Stimulated activated CD8-positive, alpha-beta memory T cell treated with anti-CD3 and anti-CD28 coated beads, Interleukin-2, amount 100 ng/mL, for 1 hour (primary cell): ENCODE measurements at regions not wholly inside any gene's neighbourhood (a gene's known extent, or its start where the extent isn't known, plus 50 kb on each side); places are given as distances from the start of the nearest gene placed in this dataset.
"Not testable (repeated sequence)": the region's sequence is repeated elsewhere in the genome, so short reads cannot be mapped to it uniquely, and the experiment has no call there.

Source experiments
- DNase-seq, 2 donors: peaks; one replicate each; pipeline ENCODE4 v3.0.0-alpha.2; 2020; ENCODE audit warnings: low read depth in 2 of 2

DNA sequence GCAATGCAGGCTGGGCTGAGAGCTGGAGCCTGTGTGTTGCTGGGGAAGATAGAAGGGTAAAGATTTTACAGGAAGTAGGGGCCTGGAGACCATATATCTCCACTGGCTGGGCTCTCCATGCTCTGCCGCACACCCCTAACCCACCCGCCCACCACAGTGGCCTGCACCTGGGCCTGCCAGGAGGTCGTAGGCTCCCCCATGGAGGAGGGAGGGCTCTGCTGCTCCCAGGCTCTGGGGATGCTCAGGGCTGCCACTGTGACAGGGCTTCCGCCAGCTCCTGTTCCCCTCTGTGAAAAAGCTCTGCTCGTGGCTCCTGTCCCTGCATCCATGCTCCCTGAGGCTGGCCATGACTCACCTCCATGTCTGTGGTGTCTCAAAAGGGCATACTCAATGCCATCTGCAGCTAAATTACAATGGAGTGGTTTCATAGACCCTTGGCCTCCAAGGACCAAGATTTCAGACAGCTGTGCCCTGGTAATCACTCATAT, 106.0 kb downstream of the CXCL12 start:
- DNase-seq, result no peak

DNA sequence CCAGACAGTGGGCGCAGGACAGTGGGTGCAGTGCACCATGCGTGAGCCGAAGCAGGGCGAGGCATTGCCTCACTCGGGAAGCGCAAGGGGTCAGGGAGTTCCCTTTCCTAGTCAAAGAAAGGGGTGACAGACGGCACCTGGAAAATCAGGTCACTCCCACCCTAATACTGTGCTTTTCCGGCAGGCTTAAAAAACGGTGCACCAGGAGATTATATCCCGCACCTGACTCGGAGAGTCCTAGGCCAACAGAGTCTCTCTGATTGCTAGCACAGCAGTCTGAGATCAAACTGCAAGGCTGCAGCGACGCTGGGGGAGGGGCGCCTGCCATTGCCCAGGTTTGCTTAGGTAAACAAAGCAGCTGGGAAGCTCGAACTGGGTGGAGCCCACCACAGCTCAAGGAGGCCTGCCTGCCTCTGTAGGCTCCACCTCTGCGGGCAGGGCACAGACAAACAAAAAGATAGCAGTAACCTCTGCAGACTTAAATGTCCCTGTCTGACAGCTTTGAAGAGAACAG, 116.4 kb downstream of the CXCL12 start:
- not testable (repeated sequence) for DNase-seq

DNA sequence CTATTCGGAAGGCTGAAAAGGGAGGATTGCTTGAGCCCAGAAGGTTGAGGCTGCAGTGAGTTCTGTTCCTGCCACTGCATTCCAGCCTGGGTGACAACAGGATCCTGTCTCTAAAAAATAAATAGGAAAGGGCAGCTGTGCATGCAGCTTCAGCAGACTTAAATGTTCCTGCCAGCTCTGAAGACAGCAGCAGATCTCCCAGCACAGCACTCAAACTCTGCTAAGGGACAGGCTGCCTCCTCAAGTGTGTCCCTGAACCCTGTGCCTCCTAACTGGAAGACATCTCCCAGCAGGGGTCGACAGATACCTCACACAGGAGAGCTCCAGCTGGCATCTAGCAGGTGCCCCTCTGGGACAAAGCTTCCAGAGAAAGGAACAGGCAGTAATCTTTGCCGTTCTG, 117.9 kb downstream of the CXCL12 start:
- DNase-seq, result no peak

DNA sequence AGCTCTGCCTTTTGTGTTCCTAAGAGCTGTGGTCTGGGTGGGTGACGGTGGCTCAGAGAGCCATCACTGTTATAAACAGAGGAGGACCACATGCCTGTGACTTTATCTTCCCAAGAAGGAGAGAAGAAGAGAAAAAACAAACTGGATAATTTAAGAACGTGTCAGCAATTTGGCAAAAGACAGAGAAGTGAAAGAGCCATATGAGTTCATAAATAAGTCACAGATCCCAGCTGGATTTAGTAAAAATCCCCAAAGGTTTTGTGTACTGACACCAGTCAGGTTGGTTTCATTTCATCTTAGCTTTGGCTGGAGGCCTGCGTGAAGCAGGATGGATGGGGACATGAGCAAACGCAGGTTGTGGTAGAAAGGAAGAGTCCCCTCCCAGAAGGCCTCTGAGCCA, 120.7 kb downstream of the CXCL12 start:
- no peak for DNase-seq

DNA sequence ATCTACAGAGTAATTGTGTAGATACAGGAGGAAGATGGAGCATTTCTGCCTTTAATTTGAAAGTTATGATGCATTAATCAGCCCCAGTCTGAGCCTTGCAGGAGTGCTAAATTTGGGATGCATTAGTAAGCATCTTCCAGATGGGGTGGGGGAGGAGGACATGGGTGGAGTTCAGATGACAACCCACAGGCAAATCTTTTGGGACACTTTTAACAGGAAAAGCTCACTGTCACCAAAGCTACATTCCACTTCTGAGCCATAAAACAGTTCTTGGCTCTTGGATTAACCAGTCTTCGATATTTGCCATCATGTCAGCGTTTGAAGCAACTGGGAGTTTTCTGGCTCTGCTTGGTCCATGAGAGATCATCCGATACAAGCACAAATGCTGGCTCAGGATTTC, 121.1 kb downstream of the CXCL12 start:
- no peak for DNase-seq

DNA sequence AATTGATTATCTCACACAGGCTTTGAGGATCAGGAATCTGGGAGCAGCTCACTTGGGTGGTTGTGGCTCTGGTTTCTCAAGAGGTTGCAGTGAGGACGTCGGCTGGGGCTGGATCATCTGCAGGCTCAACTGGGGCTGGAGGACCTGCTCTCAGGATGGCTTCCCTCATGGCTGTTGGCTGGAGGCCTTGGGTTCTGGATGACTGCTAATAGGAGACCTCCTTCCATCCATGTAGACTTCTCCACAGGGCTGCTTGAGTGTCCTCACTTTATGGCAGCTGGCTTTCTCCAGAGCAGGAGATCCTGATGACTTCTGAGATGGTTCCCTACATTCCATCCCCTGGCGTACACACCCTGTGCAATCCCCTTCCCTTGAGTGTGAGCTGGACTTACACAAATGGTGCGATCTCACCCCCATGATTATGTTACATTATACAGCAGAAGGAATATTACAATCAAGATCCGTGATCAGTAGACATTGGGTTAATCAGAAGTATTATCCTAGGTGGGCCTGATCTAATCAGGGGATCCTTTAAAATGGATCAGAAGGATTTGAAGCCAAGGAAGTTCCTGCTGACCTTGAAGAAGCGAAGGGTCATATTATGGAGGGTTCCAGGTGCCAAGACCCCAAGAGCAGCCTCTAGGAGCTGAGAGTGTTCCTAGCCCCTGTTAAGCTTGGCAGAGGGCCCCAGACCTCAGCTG, 122.2 kb downstream of the CXCL12 start:
- no peak for DNase-seq

DNA sequence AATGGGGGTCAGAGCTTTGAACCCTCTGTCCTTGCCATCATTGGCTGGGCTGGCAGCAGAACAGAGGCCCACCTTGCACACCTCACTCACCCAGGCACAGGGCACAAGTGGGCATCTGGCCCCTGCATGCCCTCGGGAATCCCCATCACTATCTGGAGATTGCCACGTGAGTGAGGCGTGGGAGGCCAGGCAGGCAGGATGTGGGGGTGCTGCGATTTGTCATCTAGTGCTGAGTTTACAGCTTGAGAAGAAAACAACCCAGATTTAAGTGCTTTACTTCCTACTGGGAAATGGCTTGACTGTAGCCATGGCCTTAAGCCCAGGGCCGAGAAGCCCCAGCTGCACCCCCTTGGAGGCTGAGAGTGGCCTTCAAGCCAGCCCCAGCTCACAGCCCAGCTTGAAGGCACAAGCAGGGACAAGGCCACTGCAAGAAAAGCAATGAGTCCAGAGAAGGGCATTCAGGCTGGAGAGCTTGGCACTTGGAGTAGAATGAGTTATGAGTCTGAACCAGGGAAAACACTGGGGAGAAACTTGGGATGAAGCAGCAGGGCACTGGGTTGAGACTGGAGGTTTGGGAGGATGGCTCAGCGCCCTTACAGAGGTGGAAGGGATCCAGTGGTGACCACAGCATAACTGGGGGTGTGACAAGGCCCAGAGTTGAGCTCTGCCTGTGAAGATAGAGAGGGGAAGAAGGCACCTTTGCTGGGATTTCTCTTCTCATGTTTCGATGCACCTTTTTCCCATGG, 123.0 kb downstream of the CXCL12 start:
- no peak for DNase-seq

DNA sequence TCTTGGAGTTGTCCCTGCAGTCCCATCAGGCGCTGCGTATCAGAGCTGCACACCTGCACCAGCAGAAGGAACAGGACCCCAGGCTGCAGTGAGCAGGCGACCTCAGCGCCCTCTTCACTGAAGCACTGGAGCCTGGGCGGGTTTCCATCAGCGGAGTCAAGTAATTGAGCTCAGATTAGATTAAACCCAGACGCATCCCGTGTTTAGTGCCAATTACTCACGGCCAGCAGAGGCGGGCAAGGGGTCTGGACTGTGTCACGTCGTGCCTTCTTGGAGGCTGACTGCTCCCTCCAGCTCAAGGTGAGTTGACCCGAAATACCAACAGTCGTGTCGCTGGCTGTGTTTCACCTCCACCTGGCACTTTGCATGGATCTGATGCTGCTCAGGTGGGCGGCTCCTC, 123.6 kb downstream of the CXCL12 start:
- DNase-seq, result no peak

DNA sequence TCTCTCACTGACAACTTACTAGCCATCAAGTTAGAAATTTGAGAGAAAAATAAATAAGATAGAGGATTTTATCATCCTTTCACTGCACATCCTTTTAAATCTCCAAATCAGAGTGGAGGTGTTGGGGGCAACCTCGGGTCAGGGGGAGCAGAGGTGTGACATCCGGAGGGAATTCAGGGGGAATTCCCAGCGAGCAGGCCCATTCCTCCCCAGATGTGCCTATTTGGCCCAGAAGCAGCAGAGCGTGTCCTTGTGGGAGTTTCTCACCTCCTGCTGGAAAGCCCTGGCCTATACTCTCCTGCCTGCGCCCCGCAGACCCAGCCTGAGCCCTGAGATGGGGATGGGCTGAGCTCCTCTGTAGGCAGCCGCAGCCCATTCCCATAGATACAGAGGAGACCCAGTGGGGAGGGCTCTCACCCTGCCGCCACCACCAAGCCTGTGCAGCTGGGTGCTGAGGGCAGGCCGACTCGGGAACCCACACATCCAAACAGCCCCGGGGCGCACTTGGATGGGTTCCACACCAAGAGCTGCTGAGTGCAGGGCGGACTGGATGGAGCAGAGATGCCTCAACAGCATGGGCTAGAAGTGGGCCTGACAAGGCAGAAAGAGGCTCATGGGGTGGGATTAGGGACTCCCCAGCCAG, 124.5 kb downstream of the CXCL12 start:
- DNase-seq, result no peak

DNA sequence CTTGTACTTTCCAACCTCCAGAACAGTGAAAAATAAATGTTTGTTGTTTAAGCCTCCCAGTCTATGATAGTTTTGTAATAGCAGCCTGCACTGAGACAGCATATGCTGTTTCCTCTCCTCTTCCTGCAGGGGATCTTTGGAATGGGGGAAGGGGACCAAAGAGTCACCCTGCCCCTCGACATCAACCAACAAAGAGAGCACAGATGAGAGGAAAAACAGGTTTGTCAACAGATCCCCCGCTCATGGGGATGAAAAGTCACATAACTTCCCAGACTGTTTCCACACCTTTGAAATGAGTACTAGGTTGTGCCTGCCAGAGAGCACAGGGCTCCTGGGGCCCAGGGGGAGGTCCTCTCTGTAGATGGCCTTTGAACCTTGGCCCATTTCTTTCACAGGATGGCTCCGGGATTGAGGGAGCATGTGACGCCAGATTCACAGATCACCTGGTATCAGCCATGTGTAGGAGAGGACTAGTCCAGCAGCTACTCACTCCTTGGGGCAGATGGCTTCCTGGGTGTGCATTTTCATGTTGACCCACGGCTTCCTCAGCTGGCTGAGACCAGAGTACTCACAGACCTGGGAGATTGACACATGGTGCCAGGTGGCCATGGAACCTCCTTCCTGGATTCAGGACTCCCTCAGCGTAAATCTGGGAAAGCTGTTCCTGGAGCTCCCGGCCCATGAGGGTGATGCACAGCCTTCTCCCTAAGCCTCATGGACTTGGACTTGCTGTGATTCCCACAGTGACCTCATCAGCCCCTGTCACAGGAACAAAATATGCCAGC, 125.6 kb downstream of the CXCL12 start:
- DNase-seq, result no peak

DNA sequence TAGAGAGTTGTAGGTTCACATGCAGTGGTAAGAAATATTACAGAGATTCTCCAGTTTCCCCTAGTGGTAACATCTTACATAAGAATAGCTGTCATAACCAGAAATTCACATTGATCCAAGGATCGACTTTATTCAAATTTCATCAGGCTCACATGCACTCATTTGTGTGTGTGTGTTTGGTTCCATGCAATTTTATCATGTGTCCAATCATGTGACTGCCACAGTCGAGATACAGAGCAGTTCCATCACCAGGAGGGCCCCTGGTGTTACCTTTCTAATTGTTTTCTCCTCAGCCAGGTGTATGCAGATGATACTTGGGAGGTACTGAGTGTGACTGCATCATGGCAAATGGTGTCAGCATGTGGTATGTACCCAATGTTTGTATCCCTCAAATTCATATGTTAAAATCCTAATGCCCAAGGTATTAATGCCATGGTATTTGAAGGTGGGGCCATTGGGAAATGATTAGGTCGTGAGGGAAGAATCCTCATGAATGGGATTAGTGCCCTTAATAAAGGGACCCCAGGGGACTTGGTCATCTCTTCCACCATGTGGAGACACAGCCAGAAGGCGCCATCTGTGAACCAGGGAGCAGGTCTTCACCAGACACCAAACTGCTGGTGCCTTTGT, 126.3 kb downstream of the CXCL12 start:
- no peak for DNase-seq

DNA sequence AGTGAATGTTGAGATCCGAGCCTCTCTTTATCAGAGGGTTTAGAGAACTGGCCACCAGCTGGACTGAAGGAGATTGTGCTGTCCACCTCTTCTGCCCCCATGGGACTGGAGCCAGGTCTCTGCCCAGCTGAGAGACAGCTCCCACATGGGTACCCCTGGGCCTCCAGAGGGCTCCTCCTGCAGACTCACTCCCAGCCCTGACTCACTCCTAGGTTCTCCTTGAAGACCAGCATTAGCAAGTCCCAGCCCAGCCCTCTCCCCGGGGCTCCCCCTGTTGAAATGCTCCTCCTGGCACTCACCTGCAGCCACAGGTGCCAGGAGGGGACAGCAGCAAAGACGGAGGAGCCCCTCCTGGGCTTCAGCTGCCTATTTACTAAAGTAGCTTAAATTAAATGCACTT, 126.9 kb downstream of the CXCL12 start:
- no peak for DNase-seq

DNA sequence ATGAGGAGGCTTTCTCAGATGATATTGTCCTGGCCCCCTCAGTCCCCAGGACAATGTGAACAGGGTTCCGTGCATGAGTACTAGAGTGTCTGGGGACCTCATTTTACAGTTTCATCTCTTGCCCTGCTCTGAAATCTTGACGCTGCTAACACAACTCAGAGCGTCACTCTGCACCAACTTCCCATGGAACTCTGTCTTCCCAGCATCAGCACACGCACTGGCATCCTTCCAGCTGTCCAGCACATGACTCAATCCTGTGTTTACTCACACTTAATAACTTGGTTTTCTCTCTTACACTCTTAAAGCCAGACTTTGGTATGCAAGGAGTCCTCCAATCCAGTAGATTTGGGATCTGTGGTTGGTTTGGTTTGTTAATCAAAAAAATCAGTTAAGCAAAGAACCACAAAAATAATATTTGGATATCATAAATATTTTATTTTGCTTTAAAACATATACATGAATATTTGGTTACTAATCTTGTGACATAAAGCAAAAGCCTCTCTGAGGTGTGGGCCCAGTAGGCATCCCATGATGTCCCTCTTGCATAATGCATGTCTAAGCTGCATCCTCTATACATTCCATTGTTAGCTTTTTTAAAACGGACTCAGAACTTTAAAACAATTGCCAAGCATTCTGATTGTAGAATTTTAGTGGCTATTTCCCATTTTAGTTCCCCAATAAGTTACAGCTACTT, 131.0 kb downstream of the CXCL12 start:
- DNase-seq, result no peak

DNA sequence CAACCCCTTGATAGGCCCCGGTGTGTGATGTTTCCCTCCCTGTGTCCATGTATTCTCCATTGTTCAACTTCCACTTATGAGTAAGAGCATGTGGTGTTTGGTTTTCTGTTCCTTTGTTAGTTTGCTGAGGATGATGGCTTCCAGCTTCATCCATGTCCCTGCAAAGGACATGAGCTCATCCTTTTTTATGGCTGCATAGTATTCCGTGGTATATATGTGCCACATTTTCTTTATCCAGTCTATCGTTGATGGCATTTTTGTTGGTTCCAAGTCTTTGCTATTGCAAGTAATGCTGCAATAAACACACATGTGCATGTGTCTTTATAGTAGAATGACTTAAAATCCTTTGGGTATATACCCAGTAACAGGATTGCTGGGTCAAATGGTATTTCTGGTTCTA, 132.3 kb downstream of the CXCL12 start:
- not testable (repeated sequence) for DNase-seq

DNA sequence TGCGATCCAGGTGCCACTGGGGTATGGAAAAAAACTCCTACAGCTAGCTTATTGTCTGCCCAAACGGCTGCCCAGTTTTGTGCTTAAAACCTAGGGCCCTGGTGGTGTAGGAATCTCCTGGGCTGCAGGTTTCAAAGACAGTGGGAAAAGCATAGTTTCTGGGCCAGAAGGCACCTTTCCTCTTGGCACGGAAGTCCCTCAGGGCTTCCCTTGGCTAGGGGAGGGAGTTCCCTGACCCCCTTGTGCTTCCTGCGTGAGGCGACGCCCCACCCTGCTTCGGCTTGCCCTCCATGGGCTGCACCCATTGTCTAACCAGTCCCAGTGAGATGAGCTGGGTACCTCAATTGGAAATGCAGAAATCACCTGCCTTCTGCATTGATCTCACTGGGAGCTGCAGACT, 135.0 kb downstream of the CXCL12 start:
- not testable (repeated sequence) for DNase-seq

DNA sequence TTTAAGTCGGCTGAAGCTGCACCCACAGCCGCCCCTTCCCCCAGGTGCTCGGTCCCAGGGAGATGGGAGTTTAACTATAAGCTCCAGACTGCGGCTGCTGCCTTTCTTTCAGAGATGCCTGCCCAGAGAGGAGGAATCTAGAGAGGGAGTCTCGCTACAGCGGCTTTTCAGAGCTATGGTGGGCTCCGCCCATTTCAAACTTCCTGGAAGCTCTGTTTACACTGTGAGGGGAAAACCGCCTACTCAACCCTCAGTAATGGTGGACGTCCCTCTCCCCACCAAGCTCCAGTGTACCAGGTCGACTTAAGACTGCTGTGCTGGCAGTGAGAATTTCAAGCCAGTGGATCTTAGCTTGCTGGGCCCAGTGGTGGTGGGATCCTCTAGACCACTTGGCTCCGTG, 135.4 kb downstream of the CXCL12 start:
- no peak for DNase-seq

DNA sequence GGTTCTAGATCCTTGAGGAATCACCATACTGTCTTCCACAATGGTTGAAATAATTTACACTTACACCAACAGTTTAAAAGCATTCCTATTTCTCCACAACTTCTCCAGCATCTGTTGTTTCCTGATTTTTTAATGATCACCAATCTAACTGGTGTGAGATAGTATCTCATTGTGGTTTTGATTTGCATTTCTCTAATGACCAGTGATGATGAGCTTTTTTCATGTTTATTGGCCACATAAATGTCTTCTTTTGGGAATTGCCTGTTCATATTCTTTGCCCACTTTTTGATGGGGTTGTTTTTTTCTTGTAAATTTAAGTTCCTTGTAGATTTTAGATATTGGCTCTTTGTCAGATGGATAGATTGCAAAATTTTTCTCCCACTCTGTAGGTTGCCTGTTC, 138.2 kb downstream of the CXCL12 start:
- DNase-seq, result not testable (repeated sequence)

DNA sequence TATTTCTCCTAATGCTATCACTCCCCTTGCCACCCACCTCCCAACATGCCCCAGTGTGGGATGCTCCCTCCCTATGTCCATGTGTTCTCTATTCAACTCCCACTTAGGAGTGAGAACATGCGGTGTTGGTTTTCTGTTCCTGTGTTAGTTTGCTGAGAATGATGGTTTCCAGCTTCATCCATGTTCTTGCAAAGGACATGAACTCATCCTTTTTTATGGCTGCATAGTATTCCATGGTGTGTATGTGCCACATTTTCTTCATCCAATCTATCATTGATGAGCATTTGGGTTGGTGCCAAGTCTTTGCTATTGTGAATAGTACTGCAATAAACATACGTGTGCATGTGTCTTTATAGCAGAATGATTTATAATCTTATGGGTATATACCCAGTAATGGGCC, 138.6 kb downstream of the CXCL12 start:
- DNase-seq, result not testable (repeated sequence)

DNA sequence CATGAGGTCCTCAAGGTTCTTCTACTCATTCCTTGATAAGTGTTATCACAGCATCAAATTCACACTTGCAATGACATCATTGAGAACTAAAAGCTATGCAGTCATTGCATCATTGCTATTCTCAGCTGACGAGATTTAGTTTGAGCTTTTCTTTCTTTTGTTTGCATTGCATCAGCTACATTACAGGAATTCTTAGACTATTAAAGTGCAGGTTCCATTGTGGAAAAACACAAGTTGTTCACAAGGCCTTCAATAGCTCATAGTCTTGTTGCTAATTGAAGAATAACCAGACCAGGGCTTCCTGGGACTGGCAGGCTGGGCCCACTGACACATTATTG, 139.3 kb downstream of the CXCL12 start:
- no peak for DNase-seq

DNA sequence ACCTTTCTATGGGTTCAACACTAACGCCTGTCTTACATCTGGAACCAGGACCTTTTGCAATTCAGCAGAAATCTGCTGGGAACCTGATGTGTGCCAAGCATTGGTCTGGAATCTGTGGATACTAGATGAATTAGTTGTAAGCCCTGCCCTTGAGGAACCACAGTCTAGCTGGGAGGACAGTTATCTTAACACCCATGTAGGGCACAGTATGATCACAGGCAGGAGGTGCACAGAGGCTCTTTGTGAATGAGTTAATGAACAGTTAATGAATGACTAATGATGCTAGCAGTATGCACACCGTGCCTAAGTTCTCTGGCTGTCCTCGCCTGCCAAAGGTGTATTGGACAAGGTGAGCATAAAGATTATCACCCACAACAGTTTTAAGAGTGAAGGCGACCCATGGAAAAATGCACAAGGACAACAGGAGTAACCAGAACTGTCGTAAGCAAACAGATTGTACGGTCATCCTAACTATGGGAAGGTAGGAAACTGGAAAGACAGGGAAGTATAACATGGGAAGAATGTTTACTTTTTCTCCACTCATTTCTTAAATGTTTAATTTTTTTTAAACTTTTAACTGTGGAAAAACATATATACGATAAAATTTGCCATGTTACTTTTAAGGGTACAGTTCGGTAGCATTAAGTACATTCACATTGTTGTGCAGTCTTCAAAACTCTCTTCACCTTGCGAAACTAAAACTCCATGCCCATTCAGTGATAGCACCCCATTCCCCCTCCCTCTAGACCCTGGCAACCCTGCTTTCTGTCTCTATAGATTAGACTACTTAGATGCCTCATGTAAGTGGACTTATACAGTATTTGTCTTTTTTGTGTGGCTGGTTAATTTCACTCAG, 139.9 kb downstream of the CXCL12 start:
- no peak for DNase-seq
